Sigmoid colon (tissue), 6 donors: ENCODE measurements at regions not wholly inside any gene's neighbourhood (a gene's known extent, or its start where the extent isn't known, plus 50 kb on each side); places are given as distances from the start of the nearest gene placed in this dataset.

Experiments used
- DNase-seq: peaks from one replicate; pipeline ENCODE4 v3.0.0-alpha.2; 2019
- H3K27ac ChIP-seq, 4 donors: fragments of 200-600 bp; sonication (generic); one replicate each; pipeline ENCODE4 v1.5.1; 2016 to 2019; ENCODE audit warnings: mild to moderate bottlenecking in 1 of 4
- H3K27me3 ChIP-seq, 3 donors: fragments of 200-600 bp; sonication (generic); one replicate each; pipeline ENCODE4 v1.5.1; 2019; ENCODE audit warnings: mild to moderate bottlenecking in 1 of 3
- H3K36me3 ChIP-seq, 4 donors: fragments of 200-600 bp; sonication (generic); one replicate each; pipeline ENCODE4 v1.5.1; 2016 to 2019
- H3K4me1 ChIP-seq, 4 donors: fragments of 200-600 bp; sonication (generic); one replicate each; pipeline ENCODE4 v1.5.1; 2017 to 2019
- H3K4me3 ChIP-seq, 4 donors: fragments of 200-600 bp; sonication (generic); one replicate each; pipeline ENCODE4 v1.5.1; 2017 to 2019; ENCODE audit warnings: mild to moderate bottlenecking in 2 of 4, moderate library complexity in 1 of 4
- H3K9me3 ChIP-seq, 4 donors: fragments of 200-600 bp in 3 of 4; sonication (generic) in 3 of 4; one replicate each; pipeline versions ENCODE4 v1.5.1 to v1.6.1; 2013 to 2019
- CTCF ChIP-seq, 4 experiments: fragments of 450-650 bp in 3 of 4; fragments of 200-600 bp in 1 of 4; IDR thresholded peaks; one replicate each; pipeline ENCODE4 v1.5.1; 2016 to 2019; ENCODE audit warnings: antibody characterized with exemption in 4 of 4, mild to moderate bottlenecking in 3 of 4, moderate library complexity in 2 of 4
- EP300 ChIP-seq, 4 donors: sonication (generic); formaldehyde crosslinking; IDR thresholded peaks; one replicate each; pipeline ENCODE4 v1.6.1; 2017; ENCODE audit warnings: antibody characterized with exemption in 4 of 4
- POLR2A ChIP-seq, 2 donors: fragments of 450-650 bp; IDR thresholded peaks; one replicate each; pipeline ENCODE4 v1.6.1; 2016; ENCODE audit warnings: antibody characterized with exemption in 2 of 2, mild to moderate bottlenecking in 2 of 2, moderate library complexity in 2 of 2
- POLR2AphosphoS5 ChIP-seq, 4 donors: sonication (generic); formaldehyde crosslinking; IDR thresholded peaks; one replicate each; pipeline ENCODE4 v1.6.1; 2017; ENCODE audit warnings: antibody characterized with exemption in 4 of 4
- WGBS, 2 donors: extraction: QIAGEN DNeasy Blood & Tissue Kit; methylation state at CpG; one replicate each; pipeline ENCODE4 v1.1.7; 2013; 5-methylcytosine and 5-hydroxymethylcytosine counted together
- intact Hi-C: fragments of 100-400 bp; cut with DNase I; formaldehyde crosslinking; loops from one replicate; pipeline ENCODE4 v1.15.1; 2023
- donor health status: healthy with polysubstance abuse.
- donor health status: healthy.

- Histone ChIP-seq H3K4me1 (no peaks in the 10 kb centered on the region), H3K4me3 (no peak overlapping the region), H3K36me3 (no peaks in the 10 kb centered on the region), H3K9me3 (no peaks in the 10 kb centered on the region), H3K27ac (no peak overlapping the region), H3K27me3 (no peaks in the 10 kb centered on the region)
- WGBS, 2 donors, result 58 to 76% methylated on average over 2 of the region's 2 CpGs
- DNase-seq, result no peak
- TF ChIP-seq CTCF (IDR thresholded peaks at IDR 0.05) (no peak), POLR2A (IDR thresholded peaks at IDR 0.05) (no peak), POLR2AphosphoS5 (IDR thresholded peaks at IDR 0.05) (no peak), EP300 (IDR thresholded peaks at IDR 0.05) (no peak)
- intact Hi-C loops, result no loop called here
Observed at GRCh38 chr10:121182219-121182618, 331.1 kb downstream of the WDR11 start.

- Histone ChIP-seq H3K36me3 (no peaks in the 10 kb centered on the region), H3K27ac (no peak overlapping the region), H3K27me3 (no peaks in the 10 kb centered on the region), H3K4me3 (no peak overlapping the region), H3K4me1 (peaks cover 0 to 5% (median 3%) of the 10 kb centered on the region in 4 donors), H3K9me3 (no peaks in the 10 kb centered on the region)
- 73 to 77% methylated on average over 4 of the region's 4 CpGs for WGBS, 2 donors
- intact Hi-C loops, result no loop called here
- no peak for TF ChIP-seq EP300 (IDR thresholded peaks at IDR 0.05)
- TF ChIP-seq POLR2A (IDR thresholded peaks at IDR 0.05), result no peak
- no peak for TF ChIP-seq POLR2AphosphoS5 (IDR thresholded peaks at IDR 0.05)
- no peak for TF ChIP-seq CTCF (IDR thresholded peaks at IDR 0.05)
- DNase-seq, result no peak
Observed at GRCh38 chr10:121183236-121183635, 332.1 kb downstream of the WDR11 start.

- TF ChIP-seq CTCF (IDR thresholded peaks at IDR 0.05) (no peak), EP300 (IDR thresholded peaks at IDR 0.05) (no peak), POLR2AphosphoS5 (IDR thresholded peaks at IDR 0.05) (no peak), POLR2A (IDR thresholded peaks at IDR 0.05) (no peak)
- no peak overlapping the region for H3K4me3 ChIP-seq
- H3K27ac ChIP-seq, result no peak overlapping the region
- H3K36me3 ChIP-seq, result no peaks in the 10 kb centered on the region
- H3K27me3 ChIP-seq, result no peaks in the 10 kb centered on the region
- WGBS, 2 donors, result 47 to 79% methylated on average over 1 of the region's 1 CpG
- peaks cover 0 to 9% (median 7%) of the 10 kb centered on the region in 4 donors for H3K4me1 ChIP-seq
- no peak for DNase-seq
- no peaks in the 10 kb centered on the region for H3K9me3 ChIP-seq
- intact Hi-C loops, result no loop called here
Observed at GRCh38 chr10:121183707-121184106, 332.5 kb downstream of the WDR11 start.

GRCh38 chr10:121185816-121186455, 334.8 kb downstream of the WDR11 start:
- TF ChIP-seq CTCF (IDR thresholded peaks at IDR 0.05) (no peak), EP300 (IDR thresholded peaks at IDR 0.05) (no peak), POLR2A (IDR thresholded peaks at IDR 0.05) (no peak), POLR2AphosphoS5 (IDR thresholded peaks at IDR 0.05) (no peak)
- H3K27me3 ChIP-seq, result no peaks in the 10 kb centered on the region
- H3K4me3 ChIP-seq, result no peak overlapping the region
- 86 to 93% methylated on average over 7 of the region's 7 CpGs for WGBS, 2 donors
- intact Hi-C loops, result no loop called here
- H3K4me1 ChIP-seq, result peaks cover 0 to 13% (median 8%) of the 10 kb centered on the region in 4 donors
- H3K9me3 ChIP-seq, result no peaks in the 10 kb centered on the region
- no peak for DNase-seq
- H3K27ac ChIP-seq, result no peak overlapping the region
- no peaks in the 10 kb centered on the region for H3K36me3 ChIP-seq

- Histone ChIP-seq H3K4me3 (no peak overlapping the region), H3K27me3 (no peaks in the 10 kb centered on the region), H3K9me3 (no peaks in the 10 kb centered on the region), H3K36me3 (no peaks in the 10 kb centered on the region), H3K27ac (peak overlapping the region; percentile 59 to 73 (median 68)), H3K4me1 (peaks cover 0 to 13% (median 8%) of the 10 kb centered on the region in 4 donors)
- no peak for DNase-seq
- intact Hi-C loops, result no loop called here
- TF ChIP-seq POLR2AphosphoS5 (IDR thresholded peaks at IDR 0.05) (no peak), CTCF (IDR thresholded peaks at IDR 0.05) (no peak), POLR2A (IDR thresholded peaks at IDR 0.05) (no peak), EP300 (IDR thresholded peaks at IDR 0.05) (no peak)
Observed at GRCh38 chr10:121187391-121187790, 336.2 kb downstream of the WDR11 start.
